Keratinocyte (primary cell): ENCODE measurements at regions not wholly inside any gene's neighbourhood (a gene's known extent, or its start where the extent isn't known, plus 50 kb on each side); places are given as distances from the start of the nearest gene placed in this dataset.

Experiments
- EZH2 ChIP-seq: IDR thresholded peaks from one replicate; pipeline ENCODE4 v1.6.1; 2012; ENCODE audit warnings: inconsistent platforms, mild to moderate bottlenecking, low read length, moderate library complexity
- TF ChIP-seq, protein P1 (sequence below), 3 experiments: IDR thresholded peaks in 1 of 3; conservative IDR thresholded peaks in 1 of 3; optimal IDR thresholded peaks in 1 of 3; 2 replicates in 2 of 3; 3 replicates in 1 of 3; pipeline versions ENCODE3 to v1.5.1; 2011; ENCODE audit warnings: low read length in 3 of 3, mild to moderate bottlenecking in 3 of 3, moderate library complexity in 2 of 3, control low read depth in 1 of 3, inconsistent platforms in 1 of 3; ENCODE audit not compliant: insufficient read depth in 2 of 3; ENCODE audit errors: extremely low read depth in 1 of 3

DNA sequence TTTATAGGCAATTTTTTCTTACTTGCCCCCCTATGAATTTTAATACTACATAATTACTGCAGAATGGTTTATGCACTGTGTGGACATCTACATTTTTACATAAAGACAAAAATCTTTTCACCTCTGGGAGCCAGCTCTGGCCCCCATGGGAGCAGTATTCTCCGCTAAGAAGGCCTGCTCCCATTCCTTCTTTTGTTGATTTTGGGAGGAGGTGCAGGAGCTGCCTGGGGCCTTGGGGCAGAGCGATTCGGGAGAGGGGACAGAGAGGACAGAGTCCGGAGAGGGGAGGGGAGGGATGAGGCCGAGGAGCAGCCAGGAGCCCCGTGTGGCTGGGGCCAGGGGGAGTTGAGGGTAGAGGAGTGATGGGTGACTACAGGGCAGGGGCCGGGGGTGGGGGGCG lies 452.0 kb downstream of the PREX1 start:
- no peak for TF ChIP-seq EZH2
- TF ChIP-seq, protein P1, sequence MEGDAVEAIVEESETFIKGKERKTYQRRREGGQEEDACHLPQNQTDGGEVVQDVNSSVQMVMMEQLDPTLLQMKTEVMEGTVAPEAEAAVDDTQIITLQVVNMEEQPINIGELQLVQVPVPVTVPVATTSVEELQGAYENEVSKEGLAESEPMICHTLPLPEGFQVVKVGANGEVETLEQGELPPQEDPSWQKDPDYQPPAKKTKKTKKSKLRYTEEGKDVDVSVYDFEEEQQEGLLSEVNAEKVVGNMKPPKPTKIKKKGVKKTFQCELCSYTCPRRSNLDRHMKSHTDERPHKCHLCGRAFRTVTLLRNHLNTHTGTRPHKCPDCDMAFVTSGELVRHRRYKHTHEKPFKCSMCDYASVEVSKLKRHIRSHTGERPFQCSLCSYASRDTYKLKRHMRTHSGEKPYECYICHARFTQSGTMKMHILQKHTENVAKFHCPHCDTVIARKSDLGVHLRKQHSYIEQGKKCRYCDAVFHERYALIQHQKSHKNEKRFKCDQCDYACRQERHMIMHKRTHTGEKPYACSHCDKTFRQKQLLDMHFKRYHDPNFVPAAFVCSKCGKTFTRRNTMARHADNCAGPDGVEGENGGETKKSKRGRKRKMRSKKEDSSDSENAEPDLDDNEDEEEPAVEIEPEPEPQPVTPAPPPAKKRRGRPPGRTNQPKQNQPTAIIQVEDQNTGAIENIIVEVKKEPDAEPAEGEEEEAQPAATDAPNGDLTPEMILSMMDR (optimal IDR thresholded peaks at IDR 0.05 in 1 of 3, IDR thresholded peaks at IDR 0.05 in 1 of 3, conservative IDR thresholded peaks at IDR 0.05 in 1 of 3; ENCODE audit: extremely low read depth in 1 of 3, insufficient read depth in 2 of 3, low read length in 3 of 3): no peak
